ENCODE measurements at regions not wholly inside any gene's neighbourhood (a gene's known extent, or its start where the extent isn't known, plus 50 kb on each side); places are given as distances from the start of the nearest gene placed in this dataset.

GRCh38 chr13:111661776-111662175 is 341.3 kb downstream of the TEX29 start:
- TF ChIP-seq POLR2AphosphoS5 (IDR thresholded peaks at IDR 0.05) (no peak), CTCF (IDR thresholded peaks at IDR 0.05) (no peak)

Data from esophagus muscularis mucosa (tissue), 3 donors.